ENCODE measurements at regions not wholly inside any gene's neighbourhood (a gene's known extent, or its start where the extent isn't known, plus 50 kb on each side); places are given as distances from the start of the nearest gene placed in this dataset.

DNA sequence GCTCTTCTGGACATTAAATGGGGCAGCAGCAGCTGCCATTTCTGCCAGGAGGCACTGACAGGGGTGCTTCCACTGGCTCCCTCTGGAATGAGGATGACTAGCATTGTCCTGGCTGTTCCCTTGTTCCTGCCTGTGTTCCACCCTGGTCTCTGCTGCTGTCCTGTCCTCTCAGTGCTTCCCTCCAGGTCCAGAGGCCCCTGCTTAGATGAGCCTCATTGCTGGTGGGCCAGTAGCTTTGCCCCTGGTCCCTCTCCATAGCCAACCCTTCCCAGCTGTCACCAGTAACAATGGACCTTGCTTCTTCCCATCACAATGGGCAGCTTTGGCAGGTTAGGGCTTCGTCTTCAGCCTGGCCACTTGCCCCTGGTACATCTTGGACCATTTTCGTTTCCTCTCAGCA lies 561.1 kb downstream of the TCERG1L start:
- TF ChIP-seq POLR2AphosphoS5 (IDR thresholded peaks at IDR 0.05) (no peak), CTCF (IDR thresholded peaks at IDR 0.05) (no peak), POLR2A (IDR thresholded peaks at IDR 0.05) (no peak)
